Activated CD4-positive, alpha-beta T cell treated with anti-CD3 and anti-CD28 coated beads, Interleukin-2, amount 50 U/mL, for 24 hours (primary cell): ENCODE measurements at regions not wholly inside any gene's neighbourhood (a gene's known extent, or its start where the extent isn't known, plus 50 kb on each side); places are given as distances from the start of the nearest gene placed in this dataset.

Source experiments
- DNase-seq, 2 donors: peaks; one replicate each; pipeline ENCODE4 v3.0.0-alpha.2; 2020; ENCODE audit warnings: low read depth in 1 of 2, low spot score in 1 of 2

DNA sequence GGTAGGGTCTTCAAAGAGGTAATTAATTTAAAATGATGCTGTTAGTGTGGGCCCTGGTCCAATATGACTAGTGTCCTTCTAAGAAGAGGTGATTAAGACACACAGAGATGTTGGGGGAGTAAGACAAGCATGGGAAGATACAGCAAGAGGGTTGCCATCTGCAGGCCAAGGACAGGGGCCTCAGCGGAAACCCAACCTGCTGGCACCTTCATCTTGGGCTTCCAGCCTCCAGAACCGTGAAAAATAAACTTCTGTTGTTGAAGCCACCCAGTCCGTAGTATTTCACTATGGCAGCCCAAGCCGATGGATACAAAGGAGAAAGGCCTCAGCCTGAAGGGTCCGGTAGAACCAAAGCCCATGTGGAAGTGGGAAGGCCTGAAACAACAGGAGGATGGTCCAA is 161.7 kb upstream of the UBE2E1 start:
- DNase-seq: no peak

GRCh38 chr3:23644676-23645075 is 161.1 kb upstream of the UBE2E1 start:
- no peak for DNase-seq

DNA sequence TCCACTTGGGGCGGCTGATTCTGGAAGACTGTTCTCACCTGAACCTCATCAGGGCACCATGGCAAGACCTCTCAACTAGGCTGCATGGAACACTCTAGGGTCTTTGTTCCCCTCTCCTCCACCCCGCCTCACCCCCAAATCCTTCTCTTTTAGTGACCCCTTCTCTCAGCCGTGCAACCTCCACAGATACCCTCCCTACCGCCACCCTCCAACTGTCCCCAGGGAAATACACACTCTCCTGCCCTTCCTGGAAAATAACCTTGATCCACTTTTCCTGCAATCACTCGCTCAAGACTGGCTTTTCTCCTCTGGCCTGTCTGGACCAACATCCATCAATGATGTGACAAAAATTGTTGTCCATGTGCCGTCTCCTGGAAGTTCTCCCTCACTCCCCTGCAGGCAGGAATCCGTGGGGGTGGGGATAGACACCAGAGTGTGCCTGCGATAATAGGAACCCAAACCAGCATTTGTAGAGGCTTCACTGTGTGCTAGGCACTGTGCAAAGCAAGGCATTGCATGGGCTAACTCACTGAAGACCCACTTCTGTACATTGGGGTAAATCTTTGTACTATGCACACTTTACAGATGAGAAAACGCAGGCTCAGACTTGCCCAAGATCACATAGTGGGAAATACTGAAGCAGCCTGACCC is 160.1 kb upstream of the UBE2E1 start:
- no peak for DNase-seq

- no peak for DNase-seq
These were observed 159.4 kb upstream of the UBE2E1 start for GRCh38 chr3:23646184-23646920.

- DNase-seq: no peak
These were observed 158.0 kb upstream of the UBE2E1 start for GRCh38 chr3:23647706-23648258.

DNA sequence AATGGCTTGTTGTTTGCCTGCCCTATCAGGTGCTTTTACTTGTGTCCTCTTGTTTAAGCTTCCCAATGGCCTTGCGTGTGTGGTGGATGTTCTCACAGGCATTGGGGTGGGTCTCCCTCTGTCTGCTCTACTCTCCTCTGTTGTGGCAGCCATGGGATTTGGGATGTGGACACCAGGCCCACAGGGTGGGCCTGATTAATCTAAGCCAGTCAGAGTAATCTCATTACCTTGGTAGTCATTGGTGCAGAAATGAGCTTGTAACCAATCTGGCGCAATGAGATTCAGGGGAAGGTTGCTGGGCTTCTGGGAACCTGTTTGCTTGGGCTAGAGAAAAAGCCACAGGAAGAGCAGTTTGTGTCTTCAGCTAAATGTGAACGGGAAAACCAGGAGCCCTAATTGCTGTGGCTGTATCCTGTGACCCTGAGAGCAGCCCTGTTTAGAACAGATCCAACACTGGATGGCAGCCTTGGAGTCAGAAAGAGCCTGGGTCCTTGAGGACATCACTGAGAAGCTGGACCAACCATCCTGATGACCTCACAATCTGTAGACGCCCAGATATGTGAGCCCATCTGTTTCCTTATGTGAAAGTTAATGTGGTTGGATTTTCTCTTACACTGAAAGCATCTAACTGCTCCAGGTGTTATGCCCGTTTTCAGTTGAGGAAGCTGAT is 157.3 kb upstream of the UBE2E1 start:
- no peak for DNase-seq

- DNase-seq: no peak
These were observed 156.8 kb upstream of the UBE2E1 start for GRCh38 chr3:23648996-23649395.

GRCh38 chr3:23649448-23649847 is 156.3 kb upstream of the UBE2E1 start:
- no peak for DNase-seq

DNA sequence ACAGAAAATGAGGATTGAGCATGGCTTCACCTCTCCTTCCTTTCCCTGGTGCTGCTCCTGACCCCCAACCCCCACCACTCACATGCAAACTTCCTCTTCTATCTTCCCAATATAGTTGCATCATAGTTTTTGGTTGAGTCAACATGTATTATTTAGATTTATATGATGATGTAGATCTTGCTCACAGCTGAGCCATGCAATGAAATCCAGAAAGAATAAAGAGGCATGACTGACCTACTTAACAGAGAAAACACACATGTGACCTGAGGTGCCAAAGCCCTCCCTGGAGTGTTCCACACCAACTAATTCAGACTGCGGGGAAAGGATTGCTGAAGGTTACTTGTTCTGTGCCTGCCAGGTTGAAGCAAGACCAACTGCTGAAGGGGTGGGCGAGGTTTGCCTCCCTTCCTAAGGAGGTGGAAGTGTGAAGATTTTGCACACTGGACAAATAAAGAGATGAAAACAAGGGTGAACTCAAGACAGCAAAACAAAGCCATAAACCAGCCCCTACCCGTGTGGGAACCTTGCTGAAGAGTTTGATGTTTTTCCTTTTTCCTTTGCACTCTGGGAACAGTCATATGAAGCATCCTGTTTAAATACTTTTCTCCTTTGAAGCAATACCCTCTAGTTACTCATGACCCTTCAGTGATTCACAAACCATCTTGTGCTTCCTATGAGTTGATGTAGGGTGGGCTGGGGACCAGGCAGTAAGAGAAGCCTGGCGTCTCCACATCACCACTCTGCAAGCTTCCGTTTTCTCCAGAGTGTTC is 155.2 kb upstream of the UBE2E1 start:
- DNase-seq: no peak

DNA sequence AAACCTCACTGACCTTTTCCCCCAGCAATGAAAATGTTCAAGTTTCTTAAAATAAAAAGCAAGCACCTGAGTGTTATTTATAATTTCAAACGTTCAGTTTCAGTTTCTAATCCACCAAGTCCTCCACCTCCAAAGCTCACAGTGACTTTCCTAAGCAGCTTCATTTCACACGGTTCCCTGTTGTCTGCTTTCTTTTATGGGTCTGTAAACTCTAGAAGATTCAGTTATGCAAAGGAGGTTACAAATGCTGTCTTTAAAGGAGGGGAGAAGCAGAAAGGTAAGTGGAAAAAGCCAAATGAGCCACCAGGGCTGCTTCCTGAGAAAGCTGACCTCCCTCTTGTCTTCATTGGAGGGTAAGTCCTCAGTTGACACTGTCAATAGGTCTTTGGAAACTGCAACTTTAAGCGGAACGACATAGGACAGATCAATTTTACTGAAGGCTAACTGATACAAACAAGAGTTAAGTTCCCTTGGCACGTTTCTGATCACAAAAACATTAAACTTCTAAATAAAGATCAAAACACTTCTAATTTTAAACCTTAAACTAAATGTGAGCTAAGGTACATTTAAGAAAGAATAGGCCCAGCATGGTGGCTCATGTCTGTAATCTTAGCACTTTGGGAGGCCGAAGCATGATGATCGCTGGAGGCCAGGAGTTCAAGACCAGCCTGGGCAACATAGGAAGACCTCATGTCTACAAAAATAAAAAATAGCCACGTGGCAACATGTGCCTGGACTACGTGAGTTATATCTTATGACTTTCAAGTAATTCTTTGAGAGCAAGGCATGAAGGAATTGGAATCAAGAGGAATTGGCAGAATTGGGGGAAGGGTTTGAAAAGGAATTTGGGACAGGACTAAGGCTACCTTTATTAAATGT is 151.9 kb upstream of the UBE2E1 start:
- DNase-seq: no peak

- DNase-seq: no peak
These were observed 151.2 kb upstream of the UBE2E1 start for GRCh38 chr3:23654571-23654970.

DNA sequence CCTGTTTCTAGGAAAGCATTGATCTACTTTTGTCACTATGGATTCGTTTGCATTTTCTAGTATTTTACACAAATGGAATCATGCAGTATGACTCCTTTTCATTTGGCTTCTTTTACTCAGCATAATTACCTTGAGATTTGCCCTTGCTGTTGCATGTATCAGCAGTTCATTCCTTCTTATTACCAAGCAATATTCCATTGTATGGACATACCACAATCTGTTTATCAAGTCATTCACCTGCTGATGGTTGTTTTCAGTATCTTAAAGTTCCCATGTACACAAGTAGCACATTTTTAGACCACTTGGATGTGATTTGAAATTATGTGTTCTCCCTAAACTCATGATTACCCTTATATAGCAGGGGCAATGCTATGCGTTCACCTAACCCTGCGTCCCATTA is 150.0 kb upstream of the UBE2E1 start:
- no peak for DNase-seq

DNA sequence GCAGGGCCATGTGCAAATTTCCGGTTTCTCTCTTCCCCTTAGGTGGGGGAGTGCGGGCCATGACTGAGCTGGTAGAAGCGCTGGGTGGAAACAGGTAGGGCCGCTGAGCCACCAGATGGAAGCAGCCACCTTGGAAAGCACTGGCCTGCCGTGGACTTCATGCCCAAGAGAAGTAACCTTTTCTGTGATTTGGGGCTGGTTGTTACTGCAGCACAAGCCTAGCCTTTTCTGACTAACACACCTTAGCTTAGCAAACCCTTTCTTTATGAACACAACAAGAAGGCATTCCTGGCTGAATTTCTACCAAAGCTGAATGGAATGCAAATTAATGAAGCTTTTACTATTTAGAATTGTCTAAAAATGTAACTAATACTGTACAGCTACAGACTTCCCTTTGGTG is 149.6 kb upstream of the UBE2E1 start:
- DNase-seq: no peak

DNA sequence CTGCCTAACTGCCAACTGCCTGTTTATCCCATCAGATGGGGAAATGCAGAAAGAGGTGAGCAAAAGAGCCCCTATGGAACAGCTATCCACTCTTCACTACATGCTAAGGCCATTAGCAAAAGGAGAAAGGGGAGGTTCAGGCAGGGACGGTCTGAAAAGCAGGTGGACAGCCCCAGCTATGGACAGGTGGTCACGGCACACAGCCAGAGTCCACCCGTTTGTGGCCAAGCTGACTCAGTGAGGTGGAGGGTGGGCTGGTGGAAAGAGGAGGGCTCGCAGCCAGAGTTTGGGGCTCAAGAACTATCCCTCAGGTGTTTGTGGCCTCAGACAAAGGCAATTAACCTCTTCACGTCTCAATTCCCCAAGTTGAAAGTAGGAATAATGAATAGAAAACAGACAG is 148.9 kb upstream of the UBE2E1 start:
- no peak for DNase-seq

DNA sequence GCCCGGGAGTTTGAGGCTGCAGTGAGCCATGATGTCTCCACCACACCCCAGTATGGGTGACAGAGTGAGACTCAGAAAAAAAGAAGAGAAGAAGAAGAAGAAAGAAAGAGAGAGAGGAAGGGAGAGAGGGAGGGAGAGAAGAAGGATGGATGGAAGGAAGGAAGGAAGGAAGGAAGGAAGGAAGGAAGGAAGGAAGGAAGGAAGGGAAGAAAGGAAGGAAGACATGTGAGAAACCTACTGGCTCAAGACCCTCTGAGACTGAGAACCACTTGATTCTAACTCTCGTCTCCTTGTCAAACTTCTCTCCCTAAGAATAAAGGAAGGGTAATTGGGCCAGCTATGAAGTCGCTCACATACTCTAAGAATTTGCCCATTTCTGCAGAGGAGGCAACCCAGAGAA is 148.1 kb upstream of the UBE2E1 start:
- DNase-seq: no peak

DNA sequence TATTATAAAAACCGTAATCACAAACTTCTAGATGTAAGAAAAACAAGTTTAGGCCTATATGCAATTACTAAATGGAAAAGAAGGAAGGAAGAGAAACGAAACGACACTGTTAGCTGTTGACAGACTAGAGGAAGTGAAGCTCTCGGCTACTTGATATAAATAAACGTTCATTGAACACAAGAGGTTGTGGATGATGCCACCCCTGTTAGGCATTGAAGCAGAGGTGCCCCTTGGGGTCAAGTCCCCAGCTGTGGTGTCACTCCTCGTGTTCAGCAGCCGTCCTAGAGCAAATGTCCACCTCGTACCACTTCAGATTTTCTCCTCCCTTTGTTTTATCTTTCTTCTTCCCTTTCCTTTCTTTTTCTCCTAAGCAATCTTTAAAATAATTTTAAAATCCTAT is 146.5 kb upstream of the UBE2E1 start:
- no peak for DNase-seq

DNA sequence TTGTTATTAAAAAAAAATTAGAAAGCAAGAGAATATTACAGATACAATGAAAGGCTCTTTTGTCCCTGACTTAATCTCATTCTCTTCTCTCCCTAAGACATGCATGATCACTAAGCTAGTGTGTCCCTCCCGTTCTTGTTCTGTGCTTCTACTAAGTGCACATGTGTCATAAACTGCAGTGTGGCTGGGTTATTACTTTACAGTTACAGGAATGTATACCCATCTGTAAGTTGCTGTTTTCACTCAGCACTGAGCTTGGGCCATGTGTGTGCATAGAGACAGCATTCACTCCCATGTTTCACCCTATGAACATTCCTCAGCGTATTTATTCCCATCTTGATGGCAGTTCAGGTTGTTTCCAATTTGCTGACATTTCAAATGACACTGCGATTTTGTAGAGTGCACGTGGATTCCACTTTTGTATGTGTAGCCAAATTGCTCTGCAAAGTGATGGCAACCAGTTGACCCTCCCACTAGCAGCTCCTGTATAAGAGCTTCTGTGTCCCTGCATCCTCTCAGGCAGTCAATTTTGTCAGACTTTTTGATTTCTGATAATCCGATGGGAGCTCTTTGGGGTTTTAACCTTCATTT is 145.8 kb upstream of the UBE2E1 start:
- DNase-seq: no peak

- no peak for DNase-seq
These were observed 143.6 kb upstream of the UBE2E1 start for GRCh38 chr3:23662079-23662617.

DNA sequence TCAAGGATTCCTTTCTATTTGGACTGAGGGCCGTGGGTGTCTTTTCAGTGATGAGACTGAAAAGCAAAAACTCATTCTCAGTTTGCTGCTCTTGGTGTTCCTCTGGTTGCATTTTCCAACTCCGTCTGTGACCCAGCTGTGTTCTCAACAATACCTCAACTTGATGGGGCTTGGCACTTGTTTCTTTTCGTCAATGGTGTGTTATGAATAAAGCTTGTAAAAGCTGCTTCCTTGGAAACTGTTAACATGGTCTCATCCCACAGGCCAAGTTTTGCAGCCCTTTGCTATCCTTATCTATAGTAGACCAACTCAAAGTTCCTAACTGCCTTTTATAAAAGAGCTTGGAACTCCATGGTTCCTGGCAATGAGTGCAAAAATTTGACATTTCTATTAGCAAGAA is 142.5 kb upstream of the UBE2E1 start:
- no peak for DNase-seq

- DNase-seq: no peak
These were observed 142.0 kb upstream of the UBE2E1 start for GRCh38 chr3:23663661-23664186.
